HCT116 (cell line): ENCODE measurements at regions not wholly inside any gene's neighbourhood (a gene's known extent, or its start where the extent isn't known, plus 50 kb on each side); places are given as distances from the start of the nearest gene placed in this dataset.

Experiments
- ATAC-seq: fragments of 200-7000 bp; cut with Tn5 transposase; 2 replicates; pipeline ENCODE4 v1.9.1; 2020; ENCODE audit warnings: mild to moderate bottlenecking, moderate library complexity
- BruUV-seq: library from RNA; stranded (reverse); fragments of 400-500 nt; replicated peaks from 2 replicates; lab custom pipeline; 2021; lab: Mats Ljungman, UMichigan
- CTCF ChIA-PET: fragments of 300-600 bp; sonication (Branson Sonifier 250); formaldehyde crosslinking; loops from one replicate; lab custom pipeline; 2021; ENCODE audit warnings: antibody characterized with exemption; lab: Charles Lee
- POLR2A ChIA-PET: fragments of 300-600, 350-600 bp; sonication (Branson Sonifier 250); formaldehyde crosslinking; loops from one replicate; lab custom pipeline; 2021; ENCODE audit warnings: antibody characterized with exemption; lab: Charles Lee
- RAD21 ChIA-PET, 2 experiments: fragments of 300-600 bp; sonication (Branson Sonifier 250); formaldehyde crosslinking; loops; one replicate each; lab custom pipeline; 2023; ENCODE audit warnings: low total read pairs in 2 of 2; ENCODE audit not compliant: uncharacterized antibody in 2 of 2, unreplicated experiment in 2 of 2, low non-redundant PET in 1 of 2; lab: Charles Lee
- DNase-seq: peaks from one replicate; pipeline ENCODE4 v3.0.0-alpha.2; 2010; ENCODE audit warnings: low read depth, low spot score
- H2AFZ ChIP-seq: fragments of 200-600 bp; shearing (Covaris generic), sonication (generic); 2 replicates; pipeline ENCODE4 v1.6.1; 2017; ENCODE audit warnings: low read depth, mixed run types, mixed read lengths, antibody characterized with exemption, low read length; ENCODE audit not compliant: poor library complexity, severe bottlenecking
- H3K27ac ChIP-seq: 2 replicates; pipeline ENCODE4 v1.5.1; 2012; ENCODE audit warnings: low read depth, low read length
- H3K27me3 ChIP-seq: fragments of 200-600 bp; sonication (generic); 2 replicates; pipeline ENCODE4 v1.6.1; 2016; ENCODE audit warnings: mixed run types, low read length, mixed read lengths; ENCODE audit not compliant: insufficient read depth
- H3K36me3 ChIP-seq, 2 experiments: fragments of 200-500 bp in 1 of 2; fragments of 200-600 bp in 1 of 2; sonication (Bioruptor generic) in 1 of 2; sonication (generic) in 1 of 2; 2 replicates each; pipeline versions ENCODE4 v1.5.1 to v1.6.1; 2014 to 2016; ENCODE audit warnings: low read length in 2 of 2, inconsistent platforms in 1 of 2, mixed read lengths in 1 of 2, mixed run types in 1 of 2; ENCODE audit not compliant: insufficient read depth in 2 of 2, control insufficient read depth in 1 of 2
- H3K4me1 ChIP-seq, 2 experiments: fragments of 200-600 bp in 1 of 2; sonication (generic) in 1 of 2; 2 replicates each; pipeline versions ENCODE4 v1.5.1 to v1.6.1; 2012 to 2017; ENCODE audit warnings: low read length in 2 of 2, inconsistent platforms in 1 of 2, mild to moderate bottlenecking in 1 of 2, mixed read lengths in 1 of 2, mixed run types in 1 of 2, moderate library complexity in 1 of 2; ENCODE audit not compliant: insufficient read depth in 2 of 2, control insufficient read depth in 1 of 2
- H3K4me2 ChIP-seq: fragments of 200-600 bp; sonication (generic); 2 replicates; pipeline ENCODE4 v1.6.1; 2017; ENCODE audit warnings: mixed run types, low read length, mixed read lengths
- H3K4me3 ChIP-seq, 2 experiments: fragments of 200-600 bp in 1 of 2; sonication (generic) in 1 of 2; replicated peaks in 1 of 2; 2 replicates each; pipeline ENCODE4 v1.5.1; 2011 to 2016; ENCODE audit warnings: low read length in 2 of 2, control low read depth in 1 of 2, low read depth in 1 of 2, mild to moderate bottlenecking in 1 of 2, mixed read lengths in 1 of 2, mixed run types in 1 of 2
- H3K79me2 ChIP-seq: fragments of 200-600 bp; sonication (generic); 2 replicates; pipeline ENCODE4 v1.6.1; 2017; ENCODE audit warnings: mild to moderate bottlenecking, mixed run types, low read length, moderate library complexity, mixed read lengths; ENCODE audit not compliant: insufficient read depth
- H3K9ac ChIP-seq: fragments of 200-600 bp; sonication (generic); 2 replicates; pipeline ENCODE4 v1.6.1; 2016; ENCODE audit warnings: low read length, mixed read lengths
- H3K9me2 ChIP-seq: fragments of 200-600 bp; sonication (generic), shearing (Covaris generic); 2 replicates; pipeline ENCODE4 v1.6.1; 2017; ENCODE audit warnings: mixed run types, mild to moderate bottlenecking, moderate library complexity; ENCODE audit not compliant: insufficient read depth
- H3K9me3 ChIP-seq, 2 experiments: fragments of 200-500 bp in 1 of 2; fragments of 200-600 bp in 1 of 2; sonication (Bioruptor generic) in 1 of 2; sonication (generic) in 1 of 2; 2 replicates each; pipeline ENCODE4 v1.6.1; 2014 to 2017; ENCODE audit warnings: low read length in 2 of 2, mixed read lengths in 2 of 2, inconsistent platforms in 1 of 2, low read depth in 1 of 2, mild to moderate bottlenecking in 1 of 2, mixed run types in 1 of 2, moderate library complexity in 1 of 2; ENCODE audit not compliant: control insufficient read depth in 1 of 2, insufficient read depth in 1 of 2
- H4K20me1 ChIP-seq: fragments of 200-600 bp; sonication (generic), shearing (Covaris generic); 2 replicates; pipeline ENCODE4 v1.6.1; 2017; ENCODE audit warnings: mixed run types, mild to moderate bottlenecking, moderate library complexity; ENCODE audit not compliant: insufficient read depth
- CEBPB ChIP-seq: IDR thresholded peaks from 2 replicates; pipeline ENCODE4 v1.6.1; 2012; ENCODE audit warnings: low read depth
- CTCF ChIP-seq, 3 experiments: fragments of 200-600 bp in 1 of 3; sonication (generic) in 1 of 3; IDR thresholded peaks in 2 of 3; conservative IDR thresholded peaks in 1 of 3; 2 replicates each; pipeline ENCODE4 v1.5.1; 2012 to 2017; ENCODE audit warnings: low read depth in 2 of 3, low read length in 2 of 3, antibody characterized with exemption in 1 of 3, borderline replicate concordance in 1 of 3, control low read depth in 1 of 3, mild to moderate bottlenecking in 1 of 3, mixed read lengths in 1 of 3, mixed run types in 1 of 3, moderate library complexity in 1 of 3; ENCODE audit not compliant: insufficient read depth in 1 of 3
- EGR1 ChIP-seq: IDR thresholded peaks from 2 replicates; pipeline ENCODE4 v1.6.1; 2012; ENCODE audit warnings: low read depth
- EZH2 ChIP-seq: fragments of 200-600 bp; sonication (generic); IDR thresholded peaks from 2 replicates; pipeline ENCODE4 v1.6.1; 2017; ENCODE audit warnings: antibody characterized with exemption, mixed run types
- EZH2phosphoT487 ChIP-seq: fragments of 200-600 bp; IDR thresholded peaks from 2 replicates; pipeline ENCODE4 v1.6.1; 2018; ENCODE audit warnings: antibody characterized with exemption, borderline replicate concordance
- JUND ChIP-seq: IDR thresholded peaks from 2 replicates; pipeline ENCODE4 v1.6.1; 2012
- POLR2A ChIP-seq: IDR thresholded peaks from 2 replicates; pipeline ENCODE4 v1.7.0; 2011; ENCODE audit warnings: borderline replicate concordance; ENCODE audit not compliant: insufficient read depth, insufficient read length; ENCODE audit errors: extremely low read depth
- POLR2AphosphoS5 ChIP-seq: IDR thresholded peaks from 2 replicates; pipeline ENCODE4 v1.6.1; 2011; ENCODE audit warnings: mild to moderate bottlenecking, low read depth, low read length, moderate library complexity
- REST ChIP-seq: IDR thresholded peaks from 2 replicates; pipeline ENCODE4 v1.6.1; 2012; ENCODE audit warnings: low read depth
- SIN3A ChIP-seq: IDR thresholded peaks from 2 replicates; pipeline ENCODE4 v1.6.1; 2012; ENCODE audit warnings: low read depth
- YY1 ChIP-seq: IDR thresholded peaks from 2 replicates; pipeline ENCODE4 v1.6.1; 2011; ENCODE audit warnings: low read length, low read depth, moderate library complexity, mild to moderate bottlenecking; ENCODE audit not compliant: insufficient replicate concordance; ENCODE audit errors: extremely low read depth
- ZBTB33 ChIP-seq: IDR thresholded peaks from 2 replicates; pipeline ENCODE4 v1.6.1; 2011; ENCODE audit warnings: mild to moderate bottlenecking, low read length, moderate library complexity; ENCODE audit not compliant: insufficient replicate concordance; ENCODE audit errors: extremely low read depth
- ZFX ChIP-seq: fragments of 450-650 bp; IDR thresholded peaks from 2 replicates; pipeline ENCODE4 v1.6.1; 2017
- intact Hi-C: fragments of 100-400 bp; cut with micrococcal nuclease; formaldehyde crosslinking; loops from 2 replicates; pipeline ENCODE4 v1.10.0; 2022

- H3K36me3 ChIP-seq: no peaks in the 10 kb centered on the region
- DNase-seq: no peak
- TF ChIP-seq YY1: no peak
- TF ChIP-seq EZH2phosphoT487: no peak
- no peak for TF ChIP-seq SIN3A
- no peak for TF ChIP-seq CEBPB
- no peak for TF ChIP-seq JUND
- no peak for TF ChIP-seq REST
- TF ChIP-seq ZBTB33: no peak
- no peak for TF ChIP-seq CTCF (IDR thresholded peaks at IDR 0.05 in 2 of 3, conservative IDR thresholded peaks at IDR 0.05 in 1 of 3; ENCODE audit: borderline replicate concordance in 1 of 3, insufficient read depth in 1 of 3, low read depth in 2 of 3, low read length in 2 of 3)
- TF ChIP-seq EGR1: no peak
- no peak for TF ChIP-seq POLR2A
- TF ChIP-seq POLR2AphosphoS5: no peak
- no peak for TF ChIP-seq ZFX
- TF ChIP-seq EZH2: no peak
- TF ChIP-seq, all 23 proteins: peak for 0
- H4K20me1 ChIP-seq: no peaks in the 10 kb centered on the region
- ChIA-PET POLR2A (no interaction called here), CTCF (no interaction called here), RAD21 (no interaction called here)
- no TSS peak for BruUV-seq
- no peak overlapping the region for H3K27ac ChIP-seq
- peaks cover 0 to 4% of the 10 kb centered on the region in 2 experiments; a peak in 2 of 4 replicates for H3K4me1 ChIP-seq
- no peak overlapping the region for H3K4me3 ChIP-seq
- no peak for ATAC-seq
- H3K9me2 ChIP-seq: no peaks in the 10 kb centered on the region
- no peak overlapping the region for H3K4me2 ChIP-seq
- no peak overlapping the region for H3K9ac ChIP-seq
- no peaks in the 10 kb centered on the region for H3K79me2 ChIP-seq
- no peaks in the 10 kb centered on the region for H3K9me3 ChIP-seq
- no peaks in the 10 kb centered on the region for H3K27me3 ChIP-seq
- intact Hi-C loops: no loop called here
- H2AFZ ChIP-seq: no peak overlapping the region
Measured at GRCh38 chr7:28885771-28886170, 72.4 kb downstream of the TRIL start.
